ENCODE measurements at regions not wholly inside any gene's neighbourhood (a gene's known extent, or its start where the extent isn't known, plus 50 kb on each side); places are given as distances from the start of the nearest gene placed in this dataset.
"Not testable (repeated sequence)": the region's sequence is repeated elsewhere in the genome, so short reads cannot be mapped to it uniquely, and the experiment has no call there.

DNA sequence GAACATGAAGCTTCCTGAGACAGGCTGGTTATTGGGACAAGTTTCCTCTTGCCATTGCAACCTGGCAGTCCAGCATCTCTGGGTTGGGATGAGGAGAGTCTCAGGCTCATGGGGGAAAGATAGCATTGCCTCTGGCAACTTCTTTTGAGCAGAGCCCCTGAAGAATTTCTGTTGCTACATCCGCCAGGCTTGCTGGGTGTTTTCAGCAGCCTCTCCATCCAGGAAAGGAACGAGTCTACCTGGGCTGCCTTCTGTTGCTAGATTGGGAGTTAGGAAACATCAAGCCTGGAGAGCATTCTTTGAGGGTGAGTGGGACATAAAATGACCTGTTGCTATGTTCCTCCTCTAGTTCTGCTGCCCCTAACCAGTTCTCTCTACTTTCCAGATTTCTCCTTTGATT is 313.5 kb downstream of the RFPL4B start:
- Histone ChIP-seq H3K9me3 (ENCODE audit: control insufficient read depth in 2 of 2, insufficient read depth in 1 of 2, low read length in 1 of 2) (no peaks in the 10 kb centered on the region), H3K36me3 (ENCODE audit: control insufficient read depth in 2 of 2, insufficient read depth in 2 of 2, low read length in 1 of 2) (no peaks in the 10 kb centered on the region), H3K27me3 (ENCODE audit: control insufficient read depth in 2 of 2, insufficient read depth in 1 of 2, low read length in 1 of 2) (no peaks in the 10 kb centered on the region), H3K4me3 (ENCODE audit: low read length in 2 of 2) (no peak overlapping the region), H3K4me1 (ENCODE audit: control insufficient read depth in 2 of 2, insufficient read depth in 2 of 2, low read length in 2 of 2) (no peaks in the 10 kb centered on the region), H3K27ac (ENCODE audit: low read depth in 1 of 2, low read length in 1 of 2) (no peak overlapping the region)
- WGBS = 91% methylated on average over 2 of the region's 2 CpGs
- DNase-seq (ENCODE audit: low read depth in 6 of 9, low spot score in 9 of 9) = no peak

DNA sequence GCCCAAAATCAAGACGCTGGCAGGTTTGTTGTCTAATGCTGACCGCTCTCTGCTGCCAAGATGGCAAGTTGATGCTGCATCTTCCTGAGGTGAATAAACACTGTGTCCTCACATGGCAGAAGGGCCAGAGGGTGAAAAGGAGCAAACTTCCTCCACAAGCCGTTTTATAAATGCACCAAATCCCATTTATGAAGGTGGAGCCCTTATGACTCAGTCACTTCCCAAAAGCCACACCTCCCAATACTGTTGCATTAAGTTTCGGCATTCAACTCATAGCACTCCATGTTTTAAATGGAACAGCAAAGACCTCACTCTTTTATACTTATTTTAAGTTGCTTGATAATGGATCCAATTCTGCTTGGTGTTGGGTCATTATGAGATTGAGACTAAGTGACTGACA is 316.6 kb downstream of the RFPL4B start:
- no peak for DNase-seq (ENCODE audit: low read depth in 6 of 9, low spot score in 9 of 9)
- Histone ChIP-seq H3K27me3 (ENCODE audit: control insufficient read depth in 2 of 2, insufficient read depth in 1 of 2, low read length in 1 of 2) (no peaks in the 10 kb centered on the region), H3K9me3 (ENCODE audit: control insufficient read depth in 2 of 2, insufficient read depth in 1 of 2, low read length in 1 of 2) (peaks cover 0 to 5% of the 10 kb centered on the region in 2 donors), H3K4me3 (ENCODE audit: low read length in 2 of 2) (no peak overlapping the region), H3K36me3 (ENCODE audit: control insufficient read depth in 2 of 2, insufficient read depth in 2 of 2, low read length in 1 of 2) (no peaks in the 10 kb centered on the region), H3K27ac (ENCODE audit: low read depth in 1 of 2, low read length in 1 of 2) (no peak overlapping the region), H3K4me1 (ENCODE audit: control insufficient read depth in 2 of 2, insufficient read depth in 2 of 2, low read length in 2 of 2) (no peaks in the 10 kb centered on the region)
- WGBS = 87% methylated on average over 4 of the region's 4 CpGs

DNA sequence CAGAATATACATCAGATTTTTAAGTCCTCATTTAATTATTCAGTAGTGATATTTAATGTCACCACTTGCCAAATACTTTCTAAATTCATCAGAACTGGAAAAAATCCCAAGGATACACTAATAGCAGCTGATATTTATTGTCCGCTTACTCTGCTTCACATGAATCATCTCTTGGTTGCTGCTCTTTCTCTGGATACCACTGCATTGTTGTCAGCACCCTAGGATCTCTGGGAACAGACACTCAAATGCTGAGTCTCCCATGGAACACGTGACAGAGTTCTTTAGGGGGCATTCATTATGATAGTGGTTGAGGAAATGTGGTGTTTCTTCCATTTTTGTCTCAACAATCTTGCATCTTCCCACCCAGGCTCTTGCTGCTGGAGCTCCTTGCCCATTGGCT is 318.0 kb downstream of the RFPL4B start:
- Histone ChIP-seq H3K4me3 (ENCODE audit: low read length in 2 of 2) (no peak overlapping the region), H3K36me3 (ENCODE audit: control insufficient read depth in 2 of 2, insufficient read depth in 2 of 2, low read length in 1 of 2) (no peaks in the 10 kb centered on the region), H3K27me3 (ENCODE audit: control insufficient read depth in 2 of 2, insufficient read depth in 1 of 2, low read length in 1 of 2) (no peaks in the 10 kb centered on the region), H3K27ac (ENCODE audit: low read depth in 1 of 2, low read length in 1 of 2) (no peak overlapping the region), H3K9me3 (ENCODE audit: control insufficient read depth in 2 of 2, insufficient read depth in 1 of 2, low read length in 1 of 2) (peaks cover 0 to 5% of the 10 kb centered on the region in 2 donors), H3K4me1 (ENCODE audit: control insufficient read depth in 2 of 2, insufficient read depth in 2 of 2, low read length in 2 of 2) (no peaks in the 10 kb centered on the region)
- DNase-seq (ENCODE audit: low read depth in 6 of 9, low spot score in 9 of 9) = no peak
- 95% methylated on average over 2 of the region's 2 CpGs for WGBS

DNA sequence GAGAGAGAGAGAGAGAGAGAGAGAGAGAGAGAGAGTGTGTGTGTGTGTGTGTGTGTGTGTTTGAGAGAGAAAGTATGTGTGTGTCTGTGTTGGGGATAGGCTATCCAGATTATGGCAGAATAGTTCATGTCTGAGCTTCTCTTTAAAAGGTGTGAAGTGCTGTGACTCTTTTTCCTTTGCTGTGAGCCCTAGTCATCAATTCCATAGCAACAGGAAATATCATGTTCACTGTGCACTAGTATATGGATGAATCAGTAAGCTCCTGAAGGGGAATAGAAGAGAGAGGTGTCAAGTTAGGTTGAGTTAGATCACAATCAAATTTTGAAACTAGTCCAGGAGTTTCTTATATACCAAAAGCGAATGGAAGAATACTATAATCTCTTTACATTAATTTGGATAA is 318.7 kb downstream of the RFPL4B start:
- Histone ChIP-seq H3K36me3 (ENCODE audit: control insufficient read depth in 2 of 2, insufficient read depth in 2 of 2, low read length in 1 of 2) (no peaks in the 10 kb centered on the region), H3K27ac (ENCODE audit: low read depth in 1 of 2, low read length in 1 of 2) (no peak overlapping the region), H3K9me3 (ENCODE audit: control insufficient read depth in 2 of 2, insufficient read depth in 1 of 2, low read length in 1 of 2) (peaks cover 0 to 5% of the 10 kb centered on the region in 2 donors), H3K4me1 (ENCODE audit: control insufficient read depth in 2 of 2, insufficient read depth in 2 of 2, low read length in 2 of 2) (no peaks in the 10 kb centered on the region), H3K4me3 (ENCODE audit: low read length in 2 of 2) (no peak overlapping the region), H3K27me3 (ENCODE audit: control insufficient read depth in 2 of 2, insufficient read depth in 1 of 2, low read length in 1 of 2) (no peaks in the 10 kb centered on the region)
- DNase-seq (ENCODE audit: low read depth in 6 of 9, low spot score in 9 of 9) = no peak
- 97% methylated on average over 1 of the region's 1 CpG for WGBS

DNA sequence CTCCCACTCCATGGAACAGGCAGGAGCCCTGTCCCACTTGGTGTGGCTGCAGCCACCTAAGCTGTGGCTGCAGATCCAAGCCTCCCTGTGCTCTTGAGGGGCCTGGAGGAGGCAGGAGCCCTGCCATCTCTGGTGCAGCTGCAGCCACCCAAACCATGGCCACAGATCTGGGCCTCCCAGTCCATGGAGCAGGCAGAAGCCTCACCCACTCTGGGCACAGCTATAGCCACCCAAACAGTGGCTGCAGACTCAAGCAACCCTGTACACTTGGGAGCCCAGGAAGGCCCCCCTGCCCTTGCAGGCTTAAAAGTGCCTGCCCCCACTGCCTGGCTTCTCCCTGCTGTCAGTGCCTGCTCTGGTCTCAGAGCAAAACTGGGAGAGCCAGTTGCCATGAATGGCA is 320.3 kb downstream of the RFPL4B start:
- H3K36me3 ChIP-seq (ENCODE audit: control insufficient read depth in 2 of 2, insufficient read depth in 2 of 2, low read length in 1 of 2) = no peaks in the 10 kb centered on the region
- no peak overlapping the region for H3K27ac ChIP-seq (ENCODE audit: low read depth in 1 of 2, low read length in 1 of 2)
- no peak overlapping the region for H3K4me3 ChIP-seq (ENCODE audit: low read length in 2 of 2)
- no peak for DNase-seq (ENCODE audit: low read depth in 6 of 9, low spot score in 9 of 9)
- H3K4me1 ChIP-seq (ENCODE audit: control insufficient read depth in 2 of 2, insufficient read depth in 2 of 2, low read length in 2 of 2) = no peaks in the 10 kb centered on the region
- H3K27me3 ChIP-seq (ENCODE audit: control insufficient read depth in 2 of 2, insufficient read depth in 1 of 2, low read length in 1 of 2) = no peaks in the 10 kb centered on the region
- peaks cover 0 to 5% of the 10 kb centered on the region in 2 donors for H3K9me3 ChIP-seq (ENCODE audit: control insufficient read depth in 2 of 2, insufficient read depth in 1 of 2, low read length in 1 of 2)

DNA sequence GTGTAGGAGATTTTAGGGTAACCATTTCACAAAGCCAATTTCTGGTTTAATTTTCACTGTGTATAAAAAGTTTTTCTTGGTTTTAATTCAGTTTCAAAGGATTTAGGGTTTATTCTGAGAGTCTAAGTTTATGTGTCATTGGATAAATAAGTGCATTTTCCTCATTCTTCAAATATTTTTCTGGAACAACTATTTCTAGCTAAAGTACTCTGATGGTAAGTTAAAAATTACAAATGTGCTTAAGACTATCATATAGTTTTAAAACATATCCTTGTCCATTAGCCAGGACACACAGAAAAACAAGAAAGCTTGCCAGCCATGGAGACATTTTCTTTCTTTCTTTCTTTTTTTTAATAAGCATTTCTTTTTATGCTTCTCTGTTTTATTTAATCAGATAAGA is 333.0 kb downstream of the RFPL4B start:
- Histone ChIP-seq H3K27me3 (ENCODE audit: control insufficient read depth in 2 of 2, insufficient read depth in 1 of 2, low read length in 1 of 2) (no peaks in the 10 kb centered on the region), H3K9me3 (ENCODE audit: control insufficient read depth in 2 of 2, insufficient read depth in 1 of 2, low read length in 1 of 2) (no peaks in the 10 kb centered on the region), H3K27ac (ENCODE audit: low read depth in 1 of 2, low read length in 1 of 2) (no peak overlapping the region), H3K36me3 (ENCODE audit: control insufficient read depth in 2 of 2, insufficient read depth in 2 of 2, low read length in 1 of 2) (no peaks in the 10 kb centered on the region), H3K4me1 (ENCODE audit: control insufficient read depth in 2 of 2, insufficient read depth in 2 of 2, low read length in 2 of 2) (no peaks in the 10 kb centered on the region), H3K4me3 (ENCODE audit: low read length in 2 of 2) (no peak overlapping the region)
- DNase-seq (ENCODE audit: low read depth in 6 of 9, low spot score in 9 of 9) = no peak

DNA sequence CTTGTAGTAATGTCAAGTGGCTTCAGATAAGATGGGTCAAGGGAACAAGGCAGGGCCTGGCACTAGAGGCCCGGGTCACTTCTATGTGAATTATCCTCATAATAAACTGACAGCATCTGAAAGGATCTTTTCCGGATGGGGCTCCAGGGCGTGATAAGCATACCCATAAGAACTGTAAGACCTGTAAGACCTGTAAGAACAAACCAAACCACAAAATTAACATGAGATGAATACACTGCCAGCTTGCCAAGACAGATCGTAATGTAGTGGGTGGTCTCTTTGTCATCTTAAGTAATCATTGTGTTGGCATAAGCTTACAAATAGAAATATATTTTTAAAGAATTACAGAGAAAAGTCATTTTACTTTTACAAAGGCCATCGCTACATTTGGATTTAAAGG is 334.9 kb downstream of the RFPL4B start:
- no peak overlapping the region for H3K4me3 ChIP-seq (ENCODE audit: low read length in 2 of 2)
- H3K27ac ChIP-seq (ENCODE audit: low read depth in 1 of 2, low read length in 1 of 2) = no peak overlapping the region
- no peaks in the 10 kb centered on the region for H3K9me3 ChIP-seq (ENCODE audit: control insufficient read depth in 2 of 2, insufficient read depth in 1 of 2, low read length in 1 of 2)
- no peaks in the 10 kb centered on the region for H3K4me1 ChIP-seq (ENCODE audit: control insufficient read depth in 2 of 2, insufficient read depth in 2 of 2, low read length in 2 of 2)
- DNase-seq (ENCODE audit: low read depth in 6 of 9, low spot score in 9 of 9) = no peak
- WGBS = 94% methylated on average over 5 of the region's 5 CpGs
- no peaks in the 10 kb centered on the region for H3K27me3 ChIP-seq (ENCODE audit: control insufficient read depth in 2 of 2, insufficient read depth in 1 of 2, low read length in 1 of 2)
- no peaks in the 10 kb centered on the region for H3K36me3 ChIP-seq (ENCODE audit: control insufficient read depth in 2 of 2, insufficient read depth in 2 of 2, low read length in 1 of 2)

DNA sequence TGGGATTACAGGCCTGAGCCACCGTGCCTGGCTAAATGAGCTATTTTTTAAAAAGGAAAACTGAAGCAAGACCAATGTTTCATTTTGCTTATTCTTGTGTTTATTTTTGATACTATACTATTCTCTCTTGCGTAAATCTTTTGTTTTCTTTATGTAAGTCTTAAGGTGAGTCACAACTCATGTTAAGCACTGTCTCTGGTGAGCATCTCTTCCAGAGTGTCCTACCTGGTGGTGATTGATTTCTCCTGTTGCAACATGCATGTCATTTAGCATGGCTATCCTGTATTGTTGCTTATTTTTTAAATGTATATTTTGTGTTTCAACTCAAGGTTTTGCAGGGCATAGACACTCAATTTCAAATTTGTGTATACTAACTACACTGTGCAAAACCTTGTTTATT is 336.0 kb downstream of the RFPL4B start:
- H3K27ac ChIP-seq (ENCODE audit: low read depth in 1 of 2, low read length in 1 of 2) = no peak overlapping the region
- H3K36me3 ChIP-seq (ENCODE audit: control insufficient read depth in 2 of 2, insufficient read depth in 2 of 2, low read length in 1 of 2) = no peaks in the 10 kb centered on the region
- no peak for DNase-seq (ENCODE audit: low read depth in 6 of 9, low spot score in 9 of 9)
- H3K4me1 ChIP-seq (ENCODE audit: control insufficient read depth in 2 of 2, insufficient read depth in 2 of 2, low read length in 2 of 2) = no peaks in the 10 kb centered on the region
- H3K9me3 ChIP-seq (ENCODE audit: control insufficient read depth in 2 of 2, insufficient read depth in 1 of 2, low read length in 1 of 2) = no peaks in the 10 kb centered on the region
- 98% methylated on average over 2 of the region's 2 CpGs for WGBS
- no peak overlapping the region for H3K4me3 ChIP-seq (ENCODE audit: low read length in 2 of 2)
- no peaks in the 10 kb centered on the region for H3K27me3 ChIP-seq (ENCODE audit: control insufficient read depth in 2 of 2, insufficient read depth in 1 of 2, low read length in 1 of 2)

DNA sequence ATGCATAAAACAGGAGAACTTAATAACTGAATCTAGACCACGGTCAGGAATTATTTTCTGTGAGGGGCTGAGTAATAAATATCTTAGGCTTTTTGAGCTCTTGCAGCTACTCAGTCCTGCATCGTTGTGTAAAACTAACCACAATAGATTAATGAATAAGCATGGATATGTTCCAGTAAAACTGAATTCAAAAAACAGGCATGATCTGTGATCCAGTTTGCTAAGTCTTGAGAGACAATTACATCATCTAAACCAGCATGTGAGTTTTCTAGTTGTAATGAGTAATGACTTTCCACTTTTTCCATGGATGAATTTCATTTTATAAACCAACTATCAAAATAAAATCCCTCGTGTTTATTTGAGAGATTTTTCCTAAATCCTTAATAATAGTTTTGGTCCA is 336.8 kb downstream of the RFPL4B start:
- H3K27me3 ChIP-seq (ENCODE audit: control insufficient read depth in 2 of 2, insufficient read depth in 1 of 2, low read length in 1 of 2) = no peaks in the 10 kb centered on the region
- 86% methylated on average over 3 of the region's 3 CpGs for WGBS
- peaks cover 0 to 3% of the 10 kb centered on the region in 2 donors for H3K9me3 ChIP-seq (ENCODE audit: control insufficient read depth in 2 of 2, insufficient read depth in 1 of 2, low read length in 1 of 2)
- DNase-seq (ENCODE audit: low read depth in 6 of 9, low spot score in 9 of 9) = no peak
- no peaks in the 10 kb centered on the region for H3K36me3 ChIP-seq (ENCODE audit: control insufficient read depth in 2 of 2, insufficient read depth in 2 of 2, low read length in 1 of 2)
- no peaks in the 10 kb centered on the region for H3K4me1 ChIP-seq (ENCODE audit: control insufficient read depth in 2 of 2, insufficient read depth in 2 of 2, low read length in 2 of 2)
- H3K27ac ChIP-seq (ENCODE audit: low read depth in 1 of 2, low read length in 1 of 2) = no peak overlapping the region
- no peak overlapping the region for H3K4me3 ChIP-seq (ENCODE audit: low read length in 2 of 2)

DNA sequence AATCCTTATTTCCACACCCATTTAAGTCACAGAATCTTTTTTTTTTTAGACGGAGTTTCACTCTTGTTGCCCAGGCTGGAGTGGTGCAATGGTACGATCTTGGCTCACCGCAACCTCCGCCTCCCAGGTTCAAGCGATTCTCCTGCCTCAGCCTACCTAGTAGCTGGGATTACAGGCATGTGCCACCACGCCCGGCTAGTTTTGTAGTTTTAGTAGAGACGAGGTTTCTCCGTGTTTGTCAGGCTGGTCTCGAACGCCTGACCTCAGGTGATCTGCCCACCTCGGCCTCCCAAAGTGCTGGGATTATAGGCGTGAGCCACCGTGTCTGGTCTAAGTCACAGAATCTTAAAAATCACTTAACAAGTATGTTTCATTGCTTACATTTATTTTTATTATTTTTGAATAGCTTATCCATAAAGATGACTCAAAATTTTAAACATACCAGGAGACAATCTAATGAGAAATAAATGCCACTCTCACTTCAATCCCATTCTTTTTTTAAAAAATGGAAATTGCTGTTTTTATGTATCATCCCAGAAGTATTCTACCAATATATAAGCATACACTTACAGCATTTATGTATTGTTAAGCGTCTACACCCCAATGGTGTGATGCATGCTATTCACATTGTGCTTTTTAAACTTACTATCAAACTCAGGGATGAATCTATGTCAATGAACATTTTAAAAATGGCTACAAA is 338.5 kb downstream of the RFPL4B start:
- DNase-seq (ENCODE audit: low read depth in 6 of 9, low spot score in 9 of 9); H3K4me3 ChIP-seq (ENCODE audit: low read length in 2 of 2); H3K27me3 ChIP-seq (ENCODE audit: control insufficient read depth in 2 of 2, insufficient read depth in 1 of 2, low read length in 1 of 2); H3K9me3 ChIP-seq (ENCODE audit: control insufficient read depth in 2 of 2, insufficient read depth in 1 of 2, low read length in 1 of 2); H3K27ac ChIP-seq (ENCODE audit: low read depth in 1 of 2, low read length in 1 of 2); H3K4me1 ChIP-seq (ENCODE audit: control insufficient read depth in 2 of 2, insufficient read depth in 2 of 2, low read length in 2 of 2); H3K36me3 ChIP-seq (ENCODE audit: control insufficient read depth in 2 of 2, insufficient read depth in 2 of 2, low read length in 1 of 2): not testable (repeated sequence)
- 98% methylated on average over 15 of the region's 15 CpGs for WGBS

Data from thymus (tissue), 11 donors.